HEK293 (cell line): ENCODE measurements at regions not wholly inside any gene's neighbourhood (a gene's known extent, or its start where the extent isn't known, plus 50 kb on each side); places are given as distances from the start of the nearest gene placed in this dataset.

Experiments
- CTCF ChIA-PET: fragments of 350-600 bp; formaldehyde crosslinking; extraction: SDS; loops from one replicate; lab custom pipeline; 2021; ENCODE audit warnings: antibody characterized with exemption; lab: Yijun Ruan, JAX
- POLR2A ChIA-PET: fragments of 300-600 bp; formaldehyde crosslinking; extraction: SDS; loops from one replicate; lab custom pipeline; 2020; ENCODE audit warnings: antibody characterized with exemption, inconsistent platforms; lab: Yijun Ruan, JAX
- H3K27ac ChIP-seq: fragments of 200-500 bp; sonication (Bioruptor generic); 2 replicates; pipeline ENCODE4 v1.5.1; 2014; ENCODE audit warnings: low read depth, low read length, control low read depth, inconsistent platforms; ENCODE audit errors: extremely low read depth
- H3K36me3 ChIP-seq, 2 experiments: fragments of 200-500 bp in 1 of 2; sonication (Bioruptor generic) in 1 of 2; 1 replicate in 1 of 2; 2 replicates in 1 of 2; pipeline ENCODE4 v1.5.1; 2014 to 2017; ENCODE audit warnings: inconsistent platforms in 2 of 2, low read length in 2 of 2; ENCODE audit not compliant: control insufficient read depth in 2 of 2, insufficient read depth in 1 of 2
- H3K4me1 ChIP-seq: fragments of 200-500 bp; sonication (Bioruptor generic); 2 replicates; pipeline ENCODE4 v1.5.1; 2014; ENCODE audit warnings: mild to moderate bottlenecking, low read length, inconsistent platforms; ENCODE audit not compliant: control insufficient read depth, insufficient read depth
- H3K4me3 ChIP-seq: 2 replicates; pipeline ENCODE4 v1.5.1; 2011; ENCODE audit warnings: low read depth, mild to moderate bottlenecking, control low read depth, low read length, moderate library complexity
- H3K9me3 ChIP-seq: fragments of 200-500 bp; sonication (Bioruptor generic); 2 replicates; pipeline ENCODE4 v1.5.1; 2014; ENCODE audit warnings: low read depth, low read length, inconsistent platforms; ENCODE audit not compliant: control insufficient read depth, insufficient read depth
- FEZF1 ChIP-seq: fragments of 450-650 bp; formaldehyde crosslinking; IDR thresholded peaks from 2 replicates; pipeline ENCODE4 v1.5.1; 2016; ENCODE audit warnings: missing biosample characterization, missing genetic modification characterization
- KLF8 ChIP-seq: fragments of 450-650 bp; formaldehyde crosslinking; IDR thresholded peaks from 2 replicates; pipeline ENCODE4 v1.5.1; 2016; ENCODE audit warnings: missing biosample characterization, missing genetic modification characterization
- WT1 ChIP-seq: fragments of 450-650 bp; formaldehyde crosslinking; IDR thresholded peaks from 2 replicates; pipeline ENCODE4 v1.5.1; 2016; ENCODE audit warnings: missing biosample characterization, missing genetic modification characterization
- ZBTB20 ChIP-seq: fragments of 450-650 bp; formaldehyde crosslinking; IDR thresholded peaks from 2 replicates; pipeline ENCODE4 v1.5.1; 2016; ENCODE audit warnings: missing biosample characterization, missing genetic modification characterization
- ZFP69B ChIP-seq: fragments of 450-650 bp; formaldehyde crosslinking; IDR thresholded peaks from 2 replicates; pipeline ENCODE4 v1.5.1; 2016; ENCODE audit warnings: missing biosample characterization, missing genetic modification characterization
- ZNF18 ChIP-seq: fragments of 450-650 bp; formaldehyde crosslinking; IDR thresholded peaks from 2 replicates; pipeline ENCODE4 v1.5.1; 2016; ENCODE audit warnings: missing biosample characterization, missing genetic modification characterization
- ZNF214 ChIP-seq: fragments of 450-650 bp; formaldehyde crosslinking; IDR thresholded peaks from 2 replicates; pipeline ENCODE4 v1.5.1; 2017; ENCODE audit warnings: missing biosample characterization, mild to moderate bottlenecking, missing genetic modification characterization, borderline replicate concordance
- ZNF335 ChIP-seq: fragments of 450-650 bp; formaldehyde crosslinking; conservative IDR thresholded peaks from 2 replicates; pipeline ENCODE4 v1.5.1; 2016; ENCODE audit warnings: missing biosample characterization, missing genetic modification characterization
- ZNF394 ChIP-seq: fragments of 450-650 bp; formaldehyde crosslinking; IDR thresholded peaks from 2 replicates; pipeline ENCODE4 v1.5.1; 2016; ENCODE audit warnings: missing biosample characterization, missing genetic modification characterization, mild to moderate bottlenecking, moderate library complexity, borderline replicate concordance
- ZNF48 ChIP-seq: fragments of 450-650 bp; formaldehyde crosslinking; IDR thresholded peaks from 2 replicates; pipeline ENCODE4 v1.5.1; 2016; ENCODE audit warnings: missing biosample characterization, missing genetic modification characterization
- ZNF571 ChIP-seq: fragments of 450-650 bp; formaldehyde crosslinking; IDR thresholded peaks from 2 replicates; pipeline ENCODE4 v1.5.0; 2017; ENCODE audit warnings: missing biosample characterization, missing genetic modification characterization
- ZNF600 ChIP-seq: fragments of 450-650 bp; formaldehyde crosslinking; IDR thresholded peaks from 2 replicates; pipeline ENCODE4 v1.5.1; 2016; ENCODE audit warnings: missing biosample characterization, missing genetic modification characterization
- ZNF747 ChIP-seq: fragments of 450-650 bp; formaldehyde crosslinking; IDR thresholded peaks from 2 replicates; pipeline ENCODE4 v1.5.1; 2016; ENCODE audit warnings: missing biosample characterization, missing genetic modification characterization
- ZXDB ChIP-seq: fragments of 450-650 bp; formaldehyde crosslinking; IDR thresholded peaks from 2 replicates; pipeline ENCODE4 v1.5.1; 2016; ENCODE audit warnings: missing biosample characterization, missing genetic modification characterization
- TF ChIP-seq, protein P1 (sequence below): fragments of 450-650 bp; formaldehyde crosslinking; IDR thresholded peaks from 2 replicates; pipeline ENCODE4 v1.5.1; 2017; ENCODE audit warnings: missing biosample characterization, missing genetic modification characterization
- TF ChIP-seq, protein P2 (sequence below): fragments of 450-650 bp; formaldehyde crosslinking; IDR thresholded peaks from 2 replicates; pipeline ENCODE4 v1.5.1; 2016; ENCODE audit warnings: missing biosample characterization, missing genetic modification characterization
- TF ChIP-seq, protein P3 (sequence below): fragments of 450-650 bp; formaldehyde crosslinking; IDR thresholded peaks from 2 replicates; pipeline ENCODE4 v1.5.1; 2017; ENCODE audit warnings: missing biosample characterization, missing genetic modification characterization

DNA sequence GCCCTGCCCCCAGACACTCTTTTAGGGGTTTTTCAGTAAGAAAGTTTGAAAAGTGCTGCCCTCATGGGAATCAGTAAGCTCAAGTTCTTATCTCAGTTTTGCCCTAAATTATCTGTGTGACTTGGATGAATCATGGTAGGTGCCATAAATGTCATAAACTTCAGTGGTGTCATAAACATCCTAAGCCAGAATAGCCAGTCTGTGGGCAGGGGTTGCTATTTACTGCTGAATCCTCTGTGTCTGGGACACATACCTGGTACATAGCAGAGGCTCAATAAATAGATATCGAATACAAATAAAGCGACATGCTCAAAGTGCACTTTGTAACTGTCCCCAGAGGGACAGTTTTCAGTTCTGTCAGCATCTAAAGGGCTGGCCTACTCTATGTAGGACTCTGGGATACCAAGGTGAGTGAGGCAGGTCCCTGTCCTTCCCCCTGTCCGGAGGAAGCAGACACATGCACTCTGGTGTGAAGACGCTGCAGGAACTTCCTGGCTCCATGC is 502.1 kb downstream of the RPS24 start:
- Histone ChIP-seq H3K27ac (no peak overlapping the region), H3K4me3 (no peak overlapping the region), H3K4me1 (no peaks in the 10 kb centered on the region; the same call in 1 of the 2 replicates), H3K36me3 (no peaks in the 10 kb centered on the region), H3K9me3 (no peaks in the 10 kb centered on the region)
- CTCF ChIA-PET: interaction anchor here (0.6 to 0.7 kb wide), 2 partner anchors 230 to 530 kb away, joined by 3 read pairs; no protein-coding TSS in a partner anchor
- TF ChIP-seq, protein P1, sequence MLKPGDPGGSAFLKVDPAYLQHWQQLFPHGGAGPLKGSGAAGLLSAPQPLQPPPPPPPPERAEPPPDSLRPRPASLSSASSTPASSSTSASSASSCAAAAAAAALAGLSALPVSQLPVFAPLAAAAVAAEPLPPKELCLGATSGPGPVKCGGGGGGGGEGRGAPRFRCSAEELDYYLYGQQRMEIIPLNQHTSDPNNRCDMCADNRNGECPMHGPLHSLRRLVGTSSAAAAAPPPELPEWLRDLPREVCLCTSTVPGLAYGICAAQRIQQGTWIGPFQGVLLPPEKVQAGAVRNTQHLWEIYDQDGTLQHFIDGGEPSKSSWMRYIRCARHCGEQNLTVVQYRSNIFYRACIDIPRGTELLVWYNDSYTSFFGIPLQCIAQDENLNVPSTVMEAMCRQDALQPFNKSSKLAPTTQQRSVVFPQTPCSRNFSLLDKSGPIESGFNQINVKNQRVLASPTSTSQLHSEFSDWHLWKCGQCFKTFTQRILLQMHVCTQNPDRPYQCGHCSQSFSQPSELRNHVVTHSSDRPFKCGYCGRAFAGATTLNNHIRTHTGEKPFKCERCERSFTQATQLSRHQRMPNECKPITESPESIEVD (tag by site-specific recombination): peak; percentile 38; the same call in 1 of the 2 replicates
- TF ChIP-seq, protein P2, sequence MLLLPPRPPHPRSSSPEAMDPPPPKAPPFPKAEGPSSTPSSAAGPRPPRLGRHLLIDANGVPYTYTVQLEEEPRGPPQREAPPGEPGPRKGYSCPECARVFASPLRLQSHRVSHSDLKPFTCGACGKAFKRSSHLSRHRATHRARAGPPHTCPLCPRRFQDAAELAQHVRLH (tag by site-specific recombination): peak; percentile 37; the same call in 1 of the 2 replicates
- no peak for TF ChIP-seq ZNF747 (tag by site-specific recombination)
- no peak for TF ChIP-seq ZNF335 (tag by site-specific recombination)
- POLR2A ChIA-PET: no interaction called here

DNA sequence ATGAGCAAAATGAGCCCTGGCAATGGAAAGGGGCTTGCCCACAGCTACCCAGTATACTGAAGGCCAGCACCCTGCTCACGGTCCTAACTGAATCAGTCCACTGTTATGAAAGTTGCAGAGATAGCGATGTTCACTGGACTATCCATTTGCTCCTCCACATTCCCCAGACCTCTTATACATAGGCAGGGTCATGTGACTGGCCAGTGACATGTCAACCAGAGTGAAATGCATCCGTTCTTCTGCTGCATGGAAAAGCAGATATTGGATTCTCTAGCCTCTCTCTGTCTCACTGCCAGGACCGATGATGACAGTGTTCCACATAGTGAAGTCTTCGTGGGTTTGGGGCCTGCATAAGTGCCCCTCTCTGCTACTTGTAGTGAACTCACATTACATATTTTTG is 503.4 kb downstream of the RPS24 start:
- POLR2A ChIA-PET: no interaction called here
- H3K4me3 ChIP-seq: no peak overlapping the region
- no peaks in the 10 kb centered on the region; the same call in none of the 2 replicates for H3K4me1 ChIP-seq
- TF ChIP-seq ZNF48 (no peak), ZNF571 (no peak), ZBTB20 (no peak), ZFP69B (tag by site-specific recombination) (no peak), ZXDB (tag by site-specific recombination) (no peak), ZNF600 (no peak), FEZF1 (tag by site-specific recombination) (no peak), ZNF394 (tag by site-specific recombination) (no peak), ZNF18 (tag by site-specific recombination) (no peak), KLF8 (tag by site-specific recombination) (no peak), WT1 (tag by site-specific recombination) (no peak), ZNF214 (tag by site-specific recombination) (no peak)
- TF ChIP-seq, protein P3, sequence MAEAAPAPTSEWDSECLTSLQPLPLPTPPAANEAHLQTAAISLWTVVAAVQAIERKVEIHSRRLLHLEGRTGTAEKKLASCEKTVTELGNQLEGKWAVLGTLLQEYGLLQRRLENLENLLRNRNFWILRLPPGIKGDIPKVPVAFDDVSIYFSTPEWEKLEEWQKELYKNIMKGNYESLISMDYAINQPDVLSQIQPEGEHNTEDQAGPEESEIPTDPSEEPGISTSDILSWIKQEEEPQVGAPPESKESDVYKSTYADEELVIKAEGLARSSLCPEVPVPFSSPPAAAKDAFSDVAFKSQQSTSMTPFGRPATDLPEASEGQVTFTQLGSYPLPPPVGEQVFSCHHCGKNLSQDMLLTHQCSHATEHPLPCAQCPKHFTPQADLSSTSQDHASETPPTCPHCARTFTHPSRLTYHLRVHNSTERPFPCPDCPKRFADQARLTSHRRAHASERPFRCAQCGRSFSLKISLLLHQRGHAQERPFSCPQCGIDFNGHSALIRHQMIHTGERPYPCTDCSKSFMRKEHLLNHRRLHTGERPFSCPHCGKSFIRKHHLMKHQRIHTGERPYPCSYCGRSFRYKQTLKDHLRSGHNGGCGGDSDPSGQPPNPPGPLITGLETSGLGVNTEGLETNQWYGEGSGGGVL (tag by site-specific recombination): no peak
- no peaks in the 10 kb centered on the region for H3K9me3 ChIP-seq
- CTCF ChIA-PET: interaction anchor here (0.7 kb wide), 1 partner anchor 489 kb away, joined by 3 read pairs; no protein-coding TSS in a partner anchor
- no peak overlapping the region for H3K27ac ChIP-seq
- no peaks in the 10 kb centered on the region for H3K36me3 ChIP-seq
